ENCODE measurements at regions not wholly inside any gene's neighbourhood (a gene's known extent, or its start where the extent isn't known, plus 50 kb on each side); places are given as distances from the start of the nearest gene placed in this dataset.

- no peak for ATAC-seq (ENCODE audit: low read depth)
- no peak for DNase-seq
- Histone ChIP-seq H3K4me2 (ENCODE audit: low read depth, low read length) (no peak overlapping the region), H4K5ac (ENCODE audit: low read depth, low read length) (no peak overlapping the region), H3K27me3 (ENCODE audit: control insufficient read depth, insufficient read depth, low read length) (no peaks in the 10 kb centered on the region), H3K18ac (ENCODE audit: low read depth, low read length) (no peak overlapping the region), H3K56ac (ENCODE audit: extremely low read depth, insufficient read depth, low read length) (no peak overlapping the region), H2BK120ac (ENCODE audit: low read depth, low read length) (no peak overlapping the region), H2AK5ac (ENCODE audit: low read depth, low read length) (no peak overlapping the region), H3K36me3 (ENCODE audit: control insufficient read depth, insufficient read depth, low read length) (no peaks in the 10 kb centered on the region), H4K91ac (ENCODE audit: insufficient read depth, low read depth, low read length) (no peak overlapping the region), H3K4me1 (ENCODE audit: control insufficient read depth, insufficient read depth, low read length) (no peaks in the 10 kb centered on the region), H3K9me1 (ENCODE audit: insufficient read depth, low read length) (no peaks in the 10 kb centered on the region), H3K14ac (replicated peaks; ENCODE audit: low read depth, low read length) (no peak overlapping the region), H3K4me3 (ENCODE audit: insufficient read depth, low read depth, low read length) (no peak overlapping the region), H2AK9ac (replicated peaks; ENCODE audit: low read depth, low read length, poor library complexity) (no peak overlapping the region), H2AFZ (replicated peaks; ENCODE audit: low read length, poor library complexity) (no peak overlapping the region), H3K23ac (ENCODE audit: low read depth, low read length) (no peak overlapping the region), H3K27ac (ENCODE audit: insufficient read depth, low read length) (no peak overlapping the region), H2BK5ac (ENCODE audit: low read depth, low read length, poor library complexity, severe bottlenecking) (no peak overlapping the region), H4K8ac (ENCODE audit: low read depth in 2 of 2, low read length in 2 of 2) (no peak overlapping the region), H3K4ac (ENCODE audit: low read depth, low read length) (no peak overlapping the region), H3K9me3 (ENCODE audit: control insufficient read depth, insufficient read depth, low read length) (peaks cover 66% of the 10 kb centered on the region), H2BK20ac (ENCODE audit: low read depth, low read length) (no peak overlapping the region), H3K79me1 (ENCODE audit: low read depth in 1 of 2, low read length in 2 of 2) (no peaks in the 10 kb centered on the region), H4K20me1 (ENCODE audit: insufficient read depth, low read length) (no peaks in the 10 kb centered on the region), H3K9ac (ENCODE audit: low read depth, low read length) (no peak overlapping the region), H2BK15ac (ENCODE audit: low read depth, low read length) (no peak overlapping the region)
- no peak for TF ChIP-seq FOS (IDR thresholded peaks at IDR 0.05; ENCODE audit: low read depth, low read length)
- no peak for TF ChIP-seq MXI1 (IDR thresholded peaks at IDR 0.05; ENCODE audit: borderline replicate concordance, low read depth, low read length)
- no peak for TF ChIP-seq SMC3 (IDR thresholded peaks at IDR 0.05; ENCODE audit: low read depth, low read length)
- TF ChIP-seq NFE2L2 (IDR thresholded peaks at IDR 0.05; ENCODE audit: low read depth, low read length): no peak
- no peak for TF ChIP-seq RAD21 (IDR thresholded peaks at IDR 0.05; ENCODE audit: low read length)
- TF ChIP-seq BHLHE40 (IDR thresholded peaks at IDR 0.05; ENCODE audit: low read depth, low read length): no peak
- no peak for TF ChIP-seq CTCF (conservative IDR thresholded peaks at IDR 0.05; ENCODE audit: low read depth, low read length)
- no peak for TF ChIP-seq CHD1 (IDR thresholded peaks at IDR 0.05; ENCODE audit: low read depth, low read length)
- no peak for TF ChIP-seq RCOR1 (IDR thresholded peaks at IDR 0.05; ENCODE audit: insufficient replicate concordance, low read length)
- TF ChIP-seq ELK1 (IDR thresholded peaks at IDR 0.05; ENCODE audit: borderline replicate concordance, low read depth, low read length): no peak
- no peak for TF ChIP-seq MAFK (IDR thresholded peaks at IDR 0.05; ENCODE audit: low read depth, low read length)
- TF ChIP-seq USF2 (IDR thresholded peaks at IDR 0.05; ENCODE audit: low read depth, low read length): no peak
- TF ChIP-seq MAZ (IDR thresholded peaks at IDR 0.05; ENCODE audit: borderline replicate concordance, low read depth, low read length): no peak
- TF ChIP-seq RFX5 (IDR thresholded peaks at IDR 0.05; ENCODE audit: low read depth, low read length): no peak
- BruUV-seq (replicated peaks): no TSS peak
- ChIA-PET CTCF (no interaction called here), POLR2A (ENCODE audit: unreplicated experiment) (no interaction called here)
- dilution Hi-C loops (cut with HindIII; ENCODE audit: low sequenced_read_pairs, unreplicated experiment) (no loop called here), in situ Hi-C loops (cut with MboI; ENCODE audit: low sequenced_read_pairs) (no loop called here), intact Hi-C loops (cut with micrococcal nuclease) (no loop called here)
- WGBS, 2 experiments (ENCODE audit: extremely low coverage in 2 of 2, insufficient read length in 1 of 2): 74% methylated on average over 12 of the region's 16 CpGs; no CpG with 5 or more reads in 1 of the 2 experiments
These were observed 59.9 kb upstream of the SMOC2 start for GRCh38 chr6:168380956-168381605.
